IPS-NIHi7 (cell line): ENCODE measurements at regions not wholly inside any gene's neighbourhood (a gene's known extent, or its start where the extent isn't known, plus 50 kb on each side); places are given as distances from the start of the nearest gene placed in this dataset.

Experiments used
- DNase-seq: peaks from one replicate; pipeline ENCODE4 v3.0.0; 2012; ENCODE audit warnings: mixed read lengths; ENCODE audit errors: extremely low spot score

DNA sequence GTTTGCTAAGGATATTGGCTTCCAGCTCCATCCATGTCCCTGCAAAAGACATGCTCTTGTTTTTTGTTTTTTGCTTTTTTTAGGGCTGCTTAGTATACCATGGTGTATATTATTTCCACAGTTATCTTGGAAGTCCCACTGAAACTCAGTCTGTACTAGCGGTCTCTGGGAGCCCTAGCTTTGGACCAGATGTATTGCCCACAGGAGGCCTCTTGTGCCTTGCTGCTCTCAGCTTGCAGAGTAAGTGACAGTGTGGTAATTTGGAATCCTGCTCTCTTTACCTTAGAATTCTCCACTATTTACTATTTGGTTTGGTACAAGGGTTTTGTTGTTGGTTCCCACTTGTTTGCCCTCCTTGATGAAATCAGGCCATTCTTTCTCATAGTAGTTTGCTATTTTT is 1022.9 kb downstream of the LRFN5 start:
- DNase-seq: no peak

- DNase-seq: no peak
These were observed 1021.9 kb downstream of the LRFN5 start for GRCh38 chr14:42628602-42629001.

DNA sequence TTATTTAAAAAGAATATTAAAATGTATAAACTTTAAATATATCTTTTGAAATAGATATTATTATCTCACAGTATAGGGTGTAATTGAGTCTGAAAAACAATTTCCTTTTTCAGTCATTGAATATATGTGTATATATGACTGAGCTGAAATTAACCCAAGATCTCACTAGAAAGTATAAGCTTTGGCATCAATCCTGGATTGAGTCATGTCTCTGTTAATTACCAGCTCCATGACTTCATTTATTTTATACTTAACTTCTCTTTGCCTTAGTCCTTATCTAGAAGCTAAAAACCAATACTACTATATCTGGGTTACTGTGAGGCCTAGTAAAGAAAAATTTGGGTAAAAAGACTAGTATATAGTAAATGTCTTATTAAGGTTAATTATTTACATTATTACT is 1020.3 kb downstream of the LRFN5 start:
- DNase-seq: no peak

DNA sequence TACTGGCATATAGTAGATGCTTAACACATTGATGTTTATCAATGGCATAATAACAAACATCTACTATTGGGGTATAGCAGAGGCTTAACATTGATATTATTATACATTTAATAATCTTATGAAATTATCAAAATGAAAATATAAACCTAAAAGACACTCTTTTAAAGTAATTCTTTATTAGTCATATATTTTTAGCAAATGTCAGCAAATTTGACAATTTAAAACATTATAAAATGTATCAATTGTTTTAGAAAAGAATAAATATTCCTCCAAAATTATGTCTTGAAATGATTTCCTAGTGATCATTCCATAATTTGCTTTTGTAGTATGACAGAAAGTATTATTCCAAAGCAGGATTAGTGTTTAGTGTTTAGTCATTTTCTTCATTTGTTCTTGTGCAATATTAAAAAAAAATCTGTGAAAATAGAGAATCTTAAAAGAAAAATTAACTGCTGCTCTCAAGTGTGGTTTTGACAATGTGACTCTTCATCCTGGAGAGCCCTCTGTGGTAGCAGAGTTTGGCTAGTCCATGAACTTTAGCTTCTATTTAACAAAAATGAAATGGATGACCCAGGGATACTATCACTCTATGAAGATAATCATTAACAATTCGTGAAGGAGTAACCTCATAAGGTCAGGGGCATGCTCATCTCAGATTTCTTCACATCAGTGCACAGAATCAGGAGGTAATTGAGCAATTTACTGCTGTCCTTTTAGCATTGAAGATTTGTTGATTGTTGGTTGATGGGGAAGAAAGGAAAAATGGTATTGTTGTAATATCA is 1018.5 kb downstream of the LRFN5 start:
- DNase-seq: no peak

GRCh38 chr14:42617005-42617404 is 1010.3 kb downstream of the LRFN5 start:
- DNase-seq: no peak

- no peak for DNase-seq
These were observed 1000.2 kb downstream of the LRFN5 start for GRCh38 chr14:42606839-42607238.

GRCh38 chr14:42602336-42602845 is 995.7 kb downstream of the LRFN5 start:
- no peak for DNase-seq

GRCh38 chr14:42572032-42572431 is 965.4 kb downstream of the LRFN5 start:
- DNase-seq: no peak

DNA sequence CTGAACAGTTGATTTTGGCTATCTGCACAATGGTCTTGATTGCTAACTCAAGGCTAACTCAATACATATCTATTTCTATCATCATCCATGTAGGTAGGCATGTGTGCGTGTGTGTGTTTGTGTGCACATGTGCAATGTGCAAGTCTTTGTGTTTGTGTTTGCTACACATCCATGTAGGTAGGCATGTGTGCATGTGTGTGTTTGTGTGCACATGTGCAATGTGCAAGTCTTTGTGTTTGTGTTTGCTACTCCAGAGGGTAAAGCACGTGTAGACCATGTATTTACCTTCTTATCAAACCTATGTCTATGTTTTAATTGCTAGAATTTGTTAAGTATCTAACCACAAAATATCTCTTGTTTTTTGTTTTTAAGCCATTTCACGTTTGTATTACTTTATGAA is 962.6 kb downstream of the LRFN5 start:
- DNase-seq: no peak

DNA sequence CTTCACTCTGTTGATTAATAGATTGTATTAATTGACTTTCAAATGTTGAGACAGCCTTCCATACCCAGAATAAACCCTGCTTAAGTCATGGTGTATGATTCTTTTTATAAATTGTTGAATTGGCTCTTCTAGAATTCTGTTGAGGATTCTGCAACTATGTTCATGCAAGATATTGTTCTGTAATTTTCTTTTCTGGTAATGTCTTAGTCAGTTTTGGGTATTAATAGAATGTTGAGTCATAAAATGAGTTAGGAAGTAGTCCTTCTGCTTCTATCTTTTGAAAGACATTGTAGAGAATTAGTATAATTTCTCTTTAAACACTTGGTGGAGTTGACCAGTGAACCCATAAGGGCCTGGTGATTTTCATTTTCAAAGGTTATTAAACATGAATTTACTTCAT is 958.9 kb downstream of the LRFN5 start:
- no peak for DNase-seq

DNA sequence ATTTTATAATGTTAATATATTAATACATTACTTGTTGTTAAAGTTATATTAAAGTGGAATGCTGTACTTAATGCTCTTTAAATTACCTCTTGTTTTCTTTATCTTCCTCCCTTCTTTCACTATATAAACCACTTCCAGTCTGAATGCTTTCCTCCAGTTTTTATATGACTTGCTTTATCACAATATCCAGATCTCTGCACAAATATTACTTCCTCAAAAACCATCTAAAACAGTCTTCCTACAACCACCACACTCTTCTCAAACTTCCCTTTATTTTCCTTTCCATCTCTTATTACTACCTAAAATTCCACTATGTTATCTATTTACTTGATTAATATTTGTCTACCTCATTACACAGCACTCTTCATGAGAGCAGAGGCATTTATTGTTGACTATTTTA is 956.6 kb downstream of the LRFN5 start:
- DNase-seq: no peak

DNA sequence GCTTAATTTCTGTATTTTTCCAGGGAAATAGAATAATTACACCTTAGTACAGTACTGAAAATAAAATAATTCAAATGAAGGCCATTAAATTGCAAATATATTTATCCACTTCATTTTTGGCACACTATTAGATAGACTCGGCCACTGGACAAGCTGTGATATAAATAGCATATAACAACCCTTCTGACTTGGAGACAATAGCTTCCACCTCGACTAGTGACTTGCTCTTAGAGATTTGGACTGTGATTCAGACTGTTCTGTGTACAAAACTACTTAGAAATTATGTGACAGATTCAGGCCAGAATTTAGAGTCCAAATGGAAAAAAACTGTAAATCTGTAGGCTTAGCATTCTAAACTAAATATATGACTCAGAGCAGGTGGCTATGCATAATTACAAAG is 949.9 kb downstream of the LRFN5 start:
- no peak for DNase-seq

DNA sequence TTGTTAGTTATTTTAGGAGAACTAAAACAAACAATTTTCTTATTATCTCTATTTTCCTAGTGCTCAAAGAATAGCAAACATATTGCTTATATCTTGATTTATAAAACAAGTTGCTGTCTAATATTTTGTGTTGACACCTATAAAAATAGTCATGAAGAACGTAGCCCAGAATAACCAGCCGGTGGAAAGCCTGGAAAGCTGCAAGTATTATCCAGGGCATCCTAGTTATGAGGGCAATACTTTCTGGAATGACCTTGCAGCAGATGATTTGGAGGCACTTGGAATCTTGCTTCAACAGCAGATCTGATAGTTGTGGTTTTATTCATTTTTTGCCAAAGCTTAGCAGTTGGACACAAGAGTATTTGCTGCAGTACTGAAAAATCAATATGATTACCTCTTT is 948.7 kb downstream of the LRFN5 start:
- no peak for DNase-seq

GRCh38 chr14:42554091-42554490 is 947.4 kb downstream of the LRFN5 start:
- no peak for DNase-seq

DNA sequence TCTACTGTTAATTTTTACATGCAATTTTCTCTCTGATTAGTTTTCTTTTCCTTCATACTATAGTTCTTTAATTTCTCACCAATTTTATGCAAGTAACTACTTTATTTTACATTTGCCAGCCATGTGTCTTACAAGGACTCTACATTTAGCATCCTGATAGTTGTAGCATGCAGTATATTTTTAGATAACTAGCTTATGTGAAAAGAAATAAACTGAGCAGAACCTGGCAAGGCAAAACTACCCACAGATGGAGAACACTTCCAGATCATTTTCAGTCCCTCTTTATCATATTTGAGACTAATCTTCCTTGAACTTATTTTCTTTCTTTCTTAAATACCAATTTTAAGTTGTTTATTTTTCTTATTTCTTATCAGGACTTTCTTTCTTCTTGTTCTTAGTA is 943.6 kb downstream of the LRFN5 start:
- DNase-seq: no peak

DNA sequence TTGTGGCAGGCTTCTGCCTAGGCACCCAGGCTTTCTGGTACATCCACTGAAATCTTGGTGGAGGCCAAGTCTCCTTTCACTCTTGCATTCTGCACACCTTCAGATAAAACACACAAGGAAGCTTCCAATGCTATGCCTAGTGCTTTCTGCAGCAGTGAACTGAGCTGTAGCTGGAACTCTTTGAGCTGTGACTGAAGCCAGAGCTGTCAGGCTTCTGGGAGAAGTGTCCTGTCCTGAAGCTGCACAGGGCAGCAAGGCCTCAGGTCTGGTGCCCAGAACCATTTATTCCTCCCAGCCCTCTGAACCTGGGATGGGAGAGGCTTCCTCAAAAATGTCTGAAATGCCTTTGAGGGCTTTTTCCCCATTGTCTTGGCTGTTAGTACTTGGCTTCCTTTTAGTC is 941.7 kb downstream of the LRFN5 start:
- DNase-seq: no peak

DNA sequence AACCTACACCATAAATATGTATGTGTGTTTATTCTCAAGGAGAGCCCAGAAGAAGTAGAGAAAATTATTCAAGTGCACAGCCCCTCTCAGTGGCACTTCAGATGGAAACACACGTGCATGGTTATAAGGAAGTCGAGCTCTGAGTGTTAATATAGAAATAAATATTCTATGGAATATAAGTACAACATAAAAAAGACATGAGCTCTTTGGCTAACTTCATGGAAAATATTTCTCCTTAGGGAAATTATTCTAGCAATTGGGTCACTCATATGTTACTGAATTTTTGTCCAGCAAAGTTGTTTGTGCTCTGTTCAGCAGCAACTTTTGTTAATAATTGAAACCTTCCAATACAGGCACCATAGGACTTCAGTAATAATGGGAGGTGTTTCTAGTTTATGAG is 939.0 kb downstream of the LRFN5 start:
- no peak for DNase-seq

- no peak for DNase-seq
These were observed 934.9 kb downstream of the LRFN5 start for GRCh38 chr14:42541535-42542001.

- DNase-seq: no peak
These were observed 928.7 kb downstream of the LRFN5 start for GRCh38 chr14:42535397-42535796.

DNA sequence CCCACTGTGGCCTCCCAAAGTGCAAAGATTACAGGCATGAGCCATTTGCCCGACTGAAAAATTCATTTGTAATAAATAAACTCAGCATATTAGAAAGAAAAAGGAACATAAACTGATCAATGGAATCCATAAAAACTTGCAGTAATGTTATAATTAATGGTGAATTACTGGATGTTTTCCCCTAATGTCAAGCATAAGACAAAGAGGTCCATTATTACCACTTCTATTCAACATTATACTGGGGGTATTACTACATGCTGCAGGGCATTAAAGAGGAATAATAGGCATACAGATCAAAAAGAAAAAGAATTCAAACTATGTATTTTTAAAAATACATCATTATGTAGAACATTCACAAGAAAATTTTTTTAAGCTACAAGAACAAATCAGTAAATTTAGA is 926.8 kb downstream of the LRFN5 start:
- no peak for DNase-seq

- no peak for DNase-seq
These were observed 925.5 kb downstream of the LRFN5 start for GRCh38 chr14:42532194-42532593.

GRCh38 chr14:42527141-42527540 is 920.5 kb downstream of the LRFN5 start:
- DNase-seq: no peak

- no peak for DNase-seq
These were observed 917.0 kb downstream of the LRFN5 start for GRCh38 chr14:42523666-42524065.
